AG09319 (cell line): ENCODE measurements at regions not wholly inside any gene's neighbourhood (a gene's known extent, or its start where the extent isn't known, plus 50 kb on each side); places are given as distances from the start of the nearest gene placed in this dataset.
"Not testable (repeated sequence)": the region's sequence is repeated elsewhere in the genome, so short reads cannot be mapped to it uniquely, and the experiment has no call there.

Experiments used
- DNase-seq: peaks from one replicate; pipeline ENCODE4 v3.0.0-alpha.2; 2010; ENCODE audit warnings: low read depth; ENCODE audit errors: extremely low read depth
- CTCF ChIP-seq: IDR thresholded peaks from 2 replicates; pipeline ENCODE4 v1.5.1; 2011; ENCODE audit warnings: low read depth, mild to moderate bottlenecking, inconsistent platforms, low read length, moderate library complexity

DNA sequence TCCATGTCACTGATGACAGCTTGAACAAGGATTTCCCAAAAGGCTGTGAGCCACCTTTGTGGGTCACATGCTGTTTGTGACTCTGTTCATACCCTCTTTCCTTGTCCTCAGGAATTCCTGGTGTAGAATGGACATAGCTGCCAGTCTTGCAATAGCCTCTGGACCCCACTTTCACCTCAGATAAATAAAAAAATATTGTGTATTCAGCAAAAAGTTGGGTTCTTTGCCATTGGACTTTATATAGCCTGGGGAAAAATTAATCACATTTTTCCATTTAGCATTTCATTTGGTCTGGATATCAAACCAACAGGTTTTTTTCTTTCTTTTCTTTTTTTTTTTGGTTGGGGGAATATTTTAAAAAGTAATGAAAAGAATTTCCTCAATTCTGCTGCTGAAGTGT, 144.8 kb downstream of the PDCD6IP start:
- no peak for DNase-seq
- no peak for TF ChIP-seq CTCF

GRCh38 chr3:33946612-33947011, 148.2 kb downstream of the PDCD6IP start:
- DNase-seq: not testable (repeated sequence)

DNA sequence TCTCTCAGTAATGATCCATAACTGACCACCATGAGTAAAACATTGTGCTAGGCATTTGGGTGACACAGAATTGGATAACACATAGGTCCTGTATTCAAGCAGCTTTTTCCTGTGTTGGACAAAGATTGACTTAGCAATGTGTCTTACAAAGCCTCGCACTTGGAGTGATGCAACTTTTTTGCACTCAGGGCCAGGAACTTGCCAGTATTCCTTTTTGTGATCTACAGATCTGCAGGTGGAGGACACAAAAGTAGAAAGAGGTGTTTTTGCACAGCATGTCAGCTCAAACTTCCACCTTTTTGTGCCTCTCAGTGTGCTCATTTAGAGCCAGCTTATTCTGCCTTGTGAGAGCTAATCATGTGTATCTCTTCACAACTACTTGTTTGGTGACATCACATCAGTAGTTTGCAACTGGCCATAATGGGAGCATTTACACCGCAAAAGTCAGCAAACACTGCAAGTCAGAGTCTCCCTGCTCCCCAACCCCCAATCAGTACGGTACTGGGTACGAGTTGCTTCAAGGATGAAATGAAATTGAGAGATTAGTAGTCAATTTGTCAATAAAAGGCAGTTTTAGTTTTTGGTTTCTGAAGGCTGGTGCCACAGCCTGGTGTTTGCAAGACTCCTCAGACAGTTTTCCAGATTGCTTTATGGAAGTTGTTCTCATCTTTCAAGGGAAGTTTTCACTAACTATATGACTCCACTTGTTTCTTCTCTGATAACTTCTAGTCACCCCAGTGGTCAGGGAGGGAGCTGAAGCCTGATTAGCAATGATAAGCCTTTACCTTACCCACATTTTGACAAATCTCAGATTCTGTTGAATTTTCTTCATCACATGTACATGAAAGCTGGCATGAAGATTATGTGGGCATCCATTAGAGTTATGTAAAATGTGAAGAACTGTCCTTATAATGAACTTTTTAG, 149.1 kb downstream of the PDCD6IP start:
- no peak for TF ChIP-seq CTCF
- DNase-seq: no peak

GRCh38 chr3:33949074-33949473, 150.6 kb downstream of the PDCD6IP start:
- no peak for TF ChIP-seq CTCF

GRCh38 chr3:33954956-33955355, 156.5 kb downstream of the PDCD6IP start:
- no peak for DNase-seq
- no peak; the same call in 1 of the 2 replicates for TF ChIP-seq CTCF

More at GRCh38 chr3:33949074-33949473, 150.6 kb downstream of the PDCD6IP start:
- DNase-seq: no peak

GRCh38 chr3:33956206-33956605, 157.8 kb downstream of the PDCD6IP start:
- no peak for TF ChIP-seq CTCF
- DNase-seq: no peak

- DNase-seq: no peak
- no peak for TF ChIP-seq CTCF
These were observed 158.3 kb downstream of the PDCD6IP start for GRCh38 chr3:33956776-33957175.

GRCh38 chr3:33957176-33957575, 158.7 kb downstream of the PDCD6IP start:
- DNase-seq: no peak
- no peak for TF ChIP-seq CTCF
